Type B pancreatic cell (in vitro differentiated cells): ENCODE measurements at regions not wholly inside any gene's neighbourhood (a gene's known extent, or its start where the extent isn't known, plus 50 kb on each side); places are given as distances from the start of the nearest gene placed in this dataset.

Experiments used
- DNase-seq: peaks from one replicate; pipeline ENCODE4 v3.0.0; 2021; ENCODE audit warnings: mixed read lengths; ENCODE audit not compliant: unreplicated experiment; ENCODE audit errors: extremely low spot score
- H3K27ac Mint-ChIP-seq: 2 replicates; pipeline ENCODE4 v1.8.0; 2021; ENCODE audit warnings: mild to moderate bottlenecking, mixed read lengths
- H3K27me3 Mint-ChIP-seq: 2 replicates; pipeline ENCODE4 v1.8.0; 2021; ENCODE audit warnings: mixed read lengths
- H3K36me3 Mint-ChIP-seq: 2 replicates; pipeline ENCODE4 v1.8.0; 2021; ENCODE audit warnings: mixed read lengths
- H3K4me1 Mint-ChIP-seq: one replicate; pipeline ENCODE4 v1.8.0; 2021; ENCODE audit warnings: mixed read lengths; ENCODE audit not compliant: unreplicated experiment
- H3K4me3 Mint-ChIP-seq: 2 replicates; pipeline ENCODE4 v1.8.0; 2021; ENCODE audit warnings: mild to moderate bottlenecking, mixed read lengths
- H3K9me3 Mint-ChIP-seq: 2 replicates; pipeline ENCODE4 v1.8.0; 2021; ENCODE audit warnings: mixed read lengths
- TF ChIP-seq, protein P1 (sequence below): fragments of 200-600 bp; sonication (generic); conservative IDR thresholded peaks from 2 replicates; pipeline ENCODE4 v1.5.0; 2021; ENCODE audit warnings: antibody characterized with exemption, mild to moderate bottlenecking

DNA sequence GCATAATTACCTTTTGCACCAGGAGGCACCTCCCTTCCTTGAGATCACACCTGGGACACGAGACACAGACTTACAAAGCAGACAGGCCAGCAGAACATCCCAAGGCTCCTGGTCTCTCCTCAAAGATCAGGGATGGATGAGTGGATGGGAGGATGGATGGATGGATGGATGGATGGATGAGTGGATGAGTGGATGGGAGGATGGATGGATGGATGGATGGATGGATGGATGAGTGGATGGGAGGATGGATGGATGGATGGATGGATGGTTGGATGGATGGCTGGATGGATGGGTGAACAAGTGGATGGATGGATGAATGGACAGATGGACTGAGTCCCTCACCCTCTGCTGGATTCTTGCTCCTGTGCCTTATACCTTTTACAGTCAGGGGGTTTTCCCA lies 364.0 kb downstream of the BCOR start:
- no peak for DNase-seq
- Mint-ChIP-seq H3K4me1 (peaks cover 19% of the 10 kb centered on the region), H3K27me3 (no peaks in the 10 kb centered on the region), H3K4me3 (no peak overlapping the region), H3K9me3 (no peaks in the 10 kb centered on the region), H3K36me3 (no peaks in the 10 kb centered on the region), H3K27ac (no peak overlapping the region)
- TF ChIP-seq, protein P1, sequence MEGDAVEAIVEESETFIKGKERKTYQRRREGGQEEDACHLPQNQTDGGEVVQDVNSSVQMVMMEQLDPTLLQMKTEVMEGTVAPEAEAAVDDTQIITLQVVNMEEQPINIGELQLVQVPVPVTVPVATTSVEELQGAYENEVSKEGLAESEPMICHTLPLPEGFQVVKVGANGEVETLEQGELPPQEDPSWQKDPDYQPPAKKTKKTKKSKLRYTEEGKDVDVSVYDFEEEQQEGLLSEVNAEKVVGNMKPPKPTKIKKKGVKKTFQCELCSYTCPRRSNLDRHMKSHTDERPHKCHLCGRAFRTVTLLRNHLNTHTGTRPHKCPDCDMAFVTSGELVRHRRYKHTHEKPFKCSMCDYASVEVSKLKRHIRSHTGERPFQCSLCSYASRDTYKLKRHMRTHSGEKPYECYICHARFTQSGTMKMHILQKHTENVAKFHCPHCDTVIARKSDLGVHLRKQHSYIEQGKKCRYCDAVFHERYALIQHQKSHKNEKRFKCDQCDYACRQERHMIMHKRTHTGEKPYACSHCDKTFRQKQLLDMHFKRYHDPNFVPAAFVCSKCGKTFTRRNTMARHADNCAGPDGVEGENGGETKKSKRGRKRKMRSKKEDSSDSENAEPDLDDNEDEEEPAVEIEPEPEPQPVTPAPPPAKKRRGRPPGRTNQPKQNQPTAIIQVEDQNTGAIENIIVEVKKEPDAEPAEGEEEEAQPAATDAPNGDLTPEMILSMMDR: no peak

DNA sequence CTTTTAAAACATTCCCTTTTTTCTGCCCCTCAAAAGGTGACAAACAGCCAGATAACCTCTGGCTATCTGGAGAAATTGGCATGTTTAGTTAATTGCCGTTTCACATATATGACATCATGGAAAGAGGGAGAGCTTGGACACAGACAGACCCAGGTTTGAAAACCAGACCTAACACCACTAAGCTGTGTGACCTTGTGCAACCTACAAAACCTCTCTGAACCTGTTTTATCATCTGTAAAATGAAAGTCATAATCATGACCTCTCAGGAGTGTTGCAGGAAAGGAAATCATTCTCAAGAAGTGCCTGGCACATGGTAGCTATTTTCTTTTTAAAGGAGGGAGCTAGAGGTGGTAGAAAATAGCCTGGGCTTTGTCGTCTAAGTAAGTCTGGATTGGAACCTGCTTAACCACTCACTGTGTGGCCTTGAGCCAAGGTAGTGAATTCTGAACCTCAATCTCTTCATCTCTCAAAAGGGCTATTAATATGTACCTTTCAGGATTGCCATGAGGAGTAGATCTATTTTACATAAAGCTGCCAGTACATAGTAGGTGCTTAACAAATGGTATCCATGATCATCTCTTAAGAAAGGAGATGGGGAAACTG lies 363.5 kb downstream of the BCOR start:
- H3K27ac Mint-ChIP-seq: no peak overlapping the region
- H3K27me3 Mint-ChIP-seq: no peaks in the 10 kb centered on the region
- TF ChIP-seq, protein P1: no peak
- peaks cover 19% of the 10 kb centered on the region for H3K4me1 Mint-ChIP-seq
- no peak overlapping the region for H3K4me3 Mint-ChIP-seq
- H3K36me3 Mint-ChIP-seq: no peaks in the 10 kb centered on the region
- no peak for DNase-seq
- no peaks in the 10 kb centered on the region for H3K9me3 Mint-ChIP-seq

DNA sequence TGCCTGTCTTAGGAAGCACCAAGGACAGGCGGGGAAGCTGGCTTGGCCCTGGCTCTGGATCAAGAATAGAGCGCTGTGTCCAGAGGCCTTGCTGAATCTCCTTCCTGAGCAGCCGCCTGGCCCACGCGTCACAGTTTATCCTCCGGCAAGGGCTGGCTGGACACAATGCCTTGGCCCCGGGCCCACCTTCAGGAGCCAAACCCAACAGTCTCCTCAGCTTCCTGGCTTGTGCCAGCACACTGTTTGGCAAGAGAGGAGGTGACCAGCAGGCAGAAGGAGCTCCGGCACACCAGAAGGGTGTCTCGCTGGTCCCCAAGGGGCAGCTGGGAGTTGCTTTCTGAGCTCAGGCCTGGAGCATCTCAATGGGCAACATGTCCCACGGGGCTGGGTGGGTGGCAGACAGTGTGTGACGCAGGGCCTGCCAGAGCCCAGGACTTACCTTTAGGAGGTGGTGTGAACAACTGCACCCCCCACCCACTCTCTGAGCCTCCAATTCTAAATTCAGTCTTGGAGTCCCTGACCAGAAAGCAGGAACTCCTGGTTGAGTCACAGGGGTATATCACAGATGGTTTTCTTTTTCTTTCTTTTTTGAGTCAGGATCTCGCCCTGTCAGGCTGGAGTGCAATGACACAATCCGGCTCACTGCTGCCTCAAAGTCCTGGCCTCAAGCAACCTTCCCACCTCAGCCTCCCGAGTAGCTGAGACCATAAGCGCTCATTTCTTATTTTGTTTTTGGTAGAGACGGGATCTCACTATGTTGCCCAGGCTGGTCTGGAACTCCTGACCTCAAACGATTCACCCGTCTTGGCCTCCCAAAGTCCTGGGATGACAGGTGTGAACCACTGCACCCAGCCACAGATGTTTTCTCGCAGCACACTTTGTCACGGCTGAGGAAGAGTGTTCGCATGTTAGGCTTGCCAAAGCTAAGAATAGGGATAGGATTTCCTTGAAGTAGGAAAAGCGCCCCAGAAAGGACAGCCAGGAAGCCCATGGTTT lies 361.2 kb downstream of the BCOR start:
- Mint-ChIP-seq H3K27me3 (no peaks in the 10 kb centered on the region), H3K9me3 (no peaks in the 10 kb centered on the region), H3K36me3 (no peaks in the 10 kb centered on the region), H3K4me1 (peaks cover 8% of the 10 kb centered on the region), H3K4me3 (no peak overlapping the region), H3K27ac (no peak overlapping the region)
- DNase-seq: no peak
- TF ChIP-seq, protein P1: no peak

DNA sequence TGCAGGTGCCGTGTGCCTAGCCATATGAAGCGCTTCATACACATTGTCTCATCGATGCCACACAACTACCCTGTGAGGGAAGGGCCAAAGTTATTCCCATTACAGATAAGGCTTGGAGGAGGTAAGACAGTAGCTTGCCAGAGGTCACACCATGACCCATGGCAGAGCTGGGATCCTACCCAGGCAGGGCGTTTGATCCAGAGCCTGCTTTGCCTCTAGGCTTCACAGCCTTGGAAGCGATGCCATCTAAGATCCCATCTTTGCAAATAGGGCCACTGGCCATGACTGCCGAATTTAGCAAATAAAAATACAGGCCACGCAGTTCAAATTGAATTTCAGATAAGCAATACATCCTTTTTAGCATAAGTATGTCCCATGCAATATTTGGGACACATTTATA lies 358.2 kb downstream of the BCOR start:
- DNase-seq: no peak
- Mint-ChIP-seq H3K9me3 (no peaks in the 10 kb centered on the region), H3K27me3 (no peaks in the 10 kb centered on the region), H3K27ac (no peak overlapping the region), H3K4me3 (no peak overlapping the region), H3K36me3 (no peaks in the 10 kb centered on the region), H3K4me1 (no peaks in the 10 kb centered on the region)
- TF ChIP-seq, protein P1: no peak

DNA sequence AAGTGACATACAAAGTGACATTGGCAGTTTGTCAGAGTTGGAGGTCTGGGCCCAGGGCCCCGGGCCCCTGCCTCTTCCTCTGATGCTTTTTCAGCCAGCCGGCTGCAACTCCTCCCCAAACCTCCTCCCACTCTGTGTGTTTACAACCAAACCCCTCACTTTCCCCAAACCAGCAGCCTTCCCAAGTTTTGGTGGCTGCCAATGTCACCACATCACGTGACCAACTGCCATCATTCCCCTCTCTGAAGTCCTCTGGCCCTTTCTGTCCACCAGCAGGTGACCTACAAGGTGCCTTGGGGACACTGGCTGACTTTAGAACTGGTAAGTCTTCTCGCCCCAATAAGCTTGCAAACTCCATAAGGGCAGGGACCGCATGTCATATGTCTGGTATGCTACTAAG lies 357.7 kb downstream of the BCOR start:
- no peak overlapping the region for H3K27ac Mint-ChIP-seq
- no peaks in the 10 kb centered on the region for H3K36me3 Mint-ChIP-seq
- H3K27me3 Mint-ChIP-seq: no peaks in the 10 kb centered on the region
- no peaks in the 10 kb centered on the region for H3K4me1 Mint-ChIP-seq
- no peak overlapping the region for H3K4me3 Mint-ChIP-seq
- no peak for DNase-seq
- H3K9me3 Mint-ChIP-seq: no peaks in the 10 kb centered on the region
- TF ChIP-seq, protein P1: no peak
